Stimulated activated CD4-positive, alpha-beta T cell treated with anti-CD3 and anti-CD28 coated beads, Interleukin-2, amount 100 ng/mL, for 48 hours (primary cell): ENCODE measurements at regions not wholly inside any gene's neighbourhood (a gene's known extent, or its start where the extent isn't known, plus 50 kb on each side); places are given as distances from the start of the nearest gene placed in this dataset.

ENCODE experiments used
- DNase-seq, 2 donors: peaks; one replicate each; pipeline ENCODE4 v3.0.0-alpha.2; 2020

DNA sequence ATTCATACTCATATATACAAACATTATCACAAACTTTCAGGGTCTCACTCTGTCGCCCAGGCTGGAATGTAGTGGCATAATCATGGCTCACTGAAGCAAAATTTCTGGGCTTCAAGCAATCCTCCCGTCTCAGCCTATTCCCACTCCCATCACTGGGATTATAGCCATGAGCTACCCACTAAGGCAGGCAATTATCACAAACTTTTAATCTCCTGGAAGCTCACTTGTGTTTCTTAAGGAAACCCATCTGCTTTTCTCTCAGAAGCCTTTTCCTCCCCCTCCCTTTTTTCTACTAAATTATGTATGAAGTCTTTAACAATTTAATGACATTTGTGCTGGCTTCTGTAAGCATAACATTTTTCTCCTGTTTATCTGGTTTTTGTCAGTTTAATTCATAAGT, 170.5 kb downstream of the AREG start:
- no peak for DNase-seq

DNA sequence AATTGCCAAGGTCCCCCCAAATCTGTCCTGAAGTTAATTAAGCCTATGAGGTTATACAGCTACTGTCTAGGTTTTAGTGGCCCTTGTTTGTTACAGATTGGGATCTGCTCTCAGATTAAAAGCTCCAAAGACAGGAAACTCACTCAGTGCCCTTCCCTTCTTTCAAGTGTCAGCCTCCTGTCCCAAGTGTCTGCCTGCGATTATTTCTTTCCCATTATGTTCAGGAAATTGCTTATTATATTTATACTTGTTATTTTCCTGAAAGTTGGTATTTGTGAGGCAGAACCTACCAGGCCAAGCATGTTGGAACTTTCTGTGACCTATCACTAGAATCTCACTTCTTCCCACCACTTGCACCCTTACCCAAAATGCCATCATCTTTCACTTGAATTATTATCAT, 173.2 kb downstream of the AREG start:
- no peak for DNase-seq

DNA sequence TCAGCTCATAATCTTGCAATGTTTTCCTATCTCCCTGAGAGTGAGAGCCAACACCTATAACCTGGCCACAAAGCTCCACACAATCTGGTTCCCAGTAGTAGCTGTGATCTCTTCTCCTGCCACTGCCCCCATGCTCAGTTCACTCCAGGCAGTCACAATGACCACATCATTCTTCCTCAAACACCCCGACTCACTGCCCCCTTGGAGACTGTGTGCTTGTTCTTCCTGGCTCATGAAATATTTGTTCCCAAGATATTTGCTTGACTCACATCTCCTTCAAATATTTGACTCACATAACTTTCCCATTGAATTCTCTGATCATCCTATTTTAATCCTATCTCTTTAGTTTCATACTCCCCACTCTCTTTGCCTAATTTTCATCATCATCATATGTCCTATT, 173.7 kb downstream of the AREG start:
- no peak for DNase-seq

- DNase-seq, result no peak
Observed at GRCh38 chr4:74619931-74620702, 174.2 kb downstream of the BTC start.

GRCh38 chr4:74621616-74622015, 172.7 kb downstream of the BTC start:
- no peak for DNase-seq

GRCh38 chr4:74623041-74623440, 171.3 kb downstream of the BTC start:
- no peak for DNase-seq

- no peak for DNase-seq
Observed at GRCh38 chr4:74624351-74625151, 169.8 kb downstream of the BTC start.

- no peak for DNase-seq
Observed at GRCh38 chr4:74625981-74626380, 168.3 kb downstream of the BTC start.

DNA sequence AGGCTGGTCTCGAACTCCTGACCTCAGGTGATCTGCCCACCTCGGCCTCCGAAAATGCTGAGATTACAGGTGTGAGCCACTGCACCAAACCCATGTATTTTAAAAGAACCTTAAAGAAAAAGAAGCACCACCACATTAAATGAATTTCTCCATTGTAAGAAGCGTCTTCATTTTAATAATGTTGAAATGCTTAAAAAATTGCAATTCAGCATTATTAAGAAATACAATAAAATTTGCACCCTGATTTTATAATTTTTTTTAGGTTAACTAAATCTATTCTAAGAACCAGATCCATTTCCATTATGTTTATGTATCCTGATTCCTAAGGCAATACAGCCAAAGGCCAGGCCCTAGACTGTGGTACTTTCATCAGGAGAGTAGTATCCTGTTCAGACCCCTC, 167.2 kb downstream of the BTC start:
- no peak for DNase-seq

DNA sequence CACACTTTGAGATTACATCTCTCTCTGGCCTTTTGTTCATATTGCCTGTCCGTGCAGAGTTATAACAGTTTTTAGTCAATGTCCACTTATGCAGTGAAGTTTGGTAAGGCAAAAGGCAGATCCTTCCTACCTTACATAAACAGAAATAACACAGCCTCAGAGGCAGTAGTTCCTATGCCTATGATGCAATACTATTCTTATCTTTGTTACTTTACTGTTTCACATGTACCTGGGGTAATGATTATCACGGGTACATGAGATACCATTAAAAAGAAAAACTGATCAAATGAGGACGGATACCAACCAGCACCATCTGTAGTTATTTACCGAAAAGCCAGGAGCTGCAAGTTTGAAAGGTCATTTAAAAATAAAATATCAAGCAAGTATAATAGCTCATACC, 166.8 kb downstream of the BTC start:
- no peak for DNase-seq

DNA sequence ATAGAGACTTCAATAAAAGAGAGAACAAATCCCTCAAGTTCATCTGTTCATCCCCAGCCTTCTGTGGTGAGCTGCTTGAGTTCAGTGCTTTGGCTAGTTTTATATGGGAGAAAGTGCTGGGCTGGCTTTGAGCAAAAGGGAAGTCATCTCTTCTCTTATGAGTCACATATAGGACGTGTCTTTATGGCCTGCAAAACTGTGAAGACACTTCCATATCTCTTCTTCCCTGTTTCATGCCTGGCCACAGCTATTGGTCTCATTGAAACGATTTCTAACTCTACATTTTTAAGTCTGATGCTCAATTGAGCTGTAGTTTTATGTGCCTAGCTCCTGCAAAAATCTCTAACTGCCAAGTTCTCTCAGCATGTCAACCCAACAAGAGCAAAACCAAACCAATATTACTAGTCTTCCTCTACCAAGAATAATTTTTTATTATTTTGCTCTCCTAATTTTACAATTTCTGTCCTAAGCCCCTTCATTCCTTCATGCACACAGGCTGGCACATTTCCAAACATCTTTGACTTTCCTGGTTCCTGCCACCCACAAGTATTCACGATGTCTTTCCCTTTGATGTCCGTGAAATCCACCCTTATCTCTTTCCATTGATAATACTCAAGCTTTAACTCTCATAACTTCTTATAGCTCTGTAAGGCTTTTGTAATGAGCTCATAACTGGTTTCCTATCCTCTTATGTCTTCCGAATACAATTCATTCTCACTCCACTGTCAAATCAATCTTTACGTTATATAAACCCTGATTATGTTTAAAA, 165.3 kb downstream of the BTC start:
- no peak for DNase-seq

DNA sequence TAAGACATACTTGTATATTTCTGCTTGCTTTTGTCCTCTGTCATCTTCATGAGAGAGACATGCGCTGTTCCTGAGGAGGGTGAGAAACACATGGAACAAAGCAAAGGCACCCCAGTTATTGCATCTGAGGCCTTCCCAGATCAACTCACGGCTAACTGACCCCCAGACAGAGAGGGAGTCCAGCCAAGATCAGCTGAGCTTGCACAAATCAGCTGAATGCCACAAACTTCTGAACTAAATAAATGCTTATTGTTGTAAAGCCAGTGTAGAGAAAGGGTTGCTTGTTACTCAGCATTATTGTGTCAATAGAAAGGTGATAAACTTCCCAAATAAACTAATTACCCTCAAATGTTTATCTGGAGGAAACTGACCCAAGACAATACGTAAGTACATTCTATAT, 163.8 kb downstream of the BTC start:
- no peak for DNase-seq

GRCh38 chr4:74631338-74631737, 163.0 kb downstream of the BTC start:
- DNase-seq, result no peak

GRCh38 chr4:74631988-74632387, 162.3 kb downstream of the BTC start:
- no peak for DNase-seq

DNA sequence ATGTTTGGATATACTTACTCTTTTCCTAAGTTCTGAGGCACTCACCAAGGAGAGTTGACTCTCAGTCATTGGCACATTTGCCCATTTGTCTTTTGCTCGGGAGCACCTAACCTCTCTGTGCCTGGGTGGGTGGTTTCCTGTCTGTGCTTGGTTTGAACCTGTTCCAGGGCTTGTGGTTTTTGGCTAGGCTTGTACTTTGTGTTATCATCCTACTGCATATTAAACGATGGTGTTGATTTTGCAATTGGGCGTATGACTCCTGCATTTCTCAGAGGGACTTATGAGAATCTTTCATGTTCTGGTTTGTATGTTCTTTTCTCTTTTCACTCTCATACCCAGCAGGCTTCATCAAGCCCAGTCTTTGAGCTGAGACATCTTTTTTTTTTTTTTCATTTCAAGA, 161.7 kb downstream of the BTC start:
- peak; percentile 9 to 15 for DNase-seq

- no peak for DNase-seq
Observed at GRCh38 chr4:74635074-74635473, 159.2 kb downstream of the BTC start.

DNA sequence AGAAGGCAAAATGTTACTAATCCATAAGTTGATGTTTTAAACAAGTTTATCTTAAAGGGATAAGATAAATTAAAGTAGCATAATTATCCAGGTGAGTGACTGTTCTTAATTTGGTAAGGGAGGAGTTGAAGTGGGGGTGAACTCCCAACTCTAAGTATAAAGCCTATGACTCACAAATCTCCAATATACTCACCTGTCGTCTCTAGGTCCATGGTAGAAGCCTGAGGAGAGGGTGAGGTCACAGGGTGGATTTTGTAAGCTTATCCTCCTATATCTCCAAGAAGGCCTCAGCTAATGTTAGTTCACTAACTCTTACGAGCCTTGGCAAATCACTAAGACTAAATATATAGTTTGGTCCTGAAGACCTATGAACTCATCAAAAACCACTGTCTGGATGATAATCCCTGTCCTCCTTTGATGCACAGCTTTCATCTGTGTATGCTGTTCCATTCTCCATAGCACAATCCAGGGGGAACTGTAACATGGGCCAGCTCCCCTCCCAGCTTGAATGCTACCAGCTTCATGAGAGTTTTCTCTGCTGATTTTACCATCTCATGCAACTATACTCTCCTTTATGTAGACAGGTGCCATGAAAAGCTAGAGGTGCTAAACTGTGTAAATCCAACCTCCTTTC, 158.7 kb downstream of the BTC start:
- DNase-seq, result no peak

DNA sequence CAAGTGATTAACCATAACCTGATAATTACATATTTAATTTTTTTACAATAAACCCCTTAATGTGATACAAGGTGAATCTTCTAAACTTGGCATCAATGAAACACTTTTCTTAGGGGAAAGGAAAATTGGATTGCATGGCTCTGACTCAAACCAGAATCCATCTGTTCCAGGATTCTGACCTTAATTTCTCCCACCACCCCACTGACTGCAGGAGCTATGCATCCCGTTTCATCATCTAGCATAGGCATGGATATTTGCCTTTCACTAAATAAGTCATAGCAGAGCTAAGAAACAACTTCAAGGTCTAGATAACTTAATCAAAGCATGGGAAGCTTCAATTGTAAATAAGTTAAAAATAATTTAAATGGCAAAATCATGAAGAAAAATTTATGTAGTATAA, 156.3 kb downstream of the BTC start:
- no peak for DNase-seq

- no peak for DNase-seq
Observed at GRCh38 chr4:74638689-74639088, 155.6 kb downstream of the BTC start.

- DNase-seq, result no peak
Observed at GRCh38 chr4:74640111-74640903, 154.0 kb downstream of the BTC start.

- DNase-seq, result no peak
Observed at GRCh38 chr4:74642006-74642405, 152.3 kb downstream of the BTC start.

GRCh38 chr4:74649193-74649592, 145.1 kb downstream of the BTC start:
- no peak for DNase-seq
